Small intestine (tissue), 7 donors: ENCODE measurements at regions not wholly inside any gene's neighbourhood (a gene's known extent, or its start where the extent isn't known, plus 50 kb on each side); places are given as distances from the start of the nearest gene placed in this dataset.

Experiments used
- DNase-seq, 2 donors: peaks; one replicate each; pipeline versions ENCODE4 v3.0.0 to v3.0.0-alpha.2; 2013
- FAIRE-seq: peaks from 2 replicates; lab custom pipeline; 2012; peaks lifted over from hg19 to GRCh38; lab: Jason Lieb, UNC
- H3K27ac ChIP-seq, 3 donors: one replicate each; pipeline ENCODE4 v1.5.1; 2013; ENCODE audit warnings: low read length in 2 of 3, mild to moderate bottlenecking in 2 of 3, control low read depth in 1 of 3, inconsistent platforms in 1 of 3, low read depth in 1 of 3, moderate library complexity in 1 of 3
- H3K27me3 ChIP-seq, 3 donors: one replicate each; pipeline ENCODE4 v1.6.1; 2013; ENCODE audit warnings: low read length in 3 of 3, inconsistent platforms in 1 of 3; ENCODE audit not compliant: control insufficient read depth in 3 of 3, insufficient read depth in 3 of 3
- H3K36me3 ChIP-seq, 3 donors: one replicate each; pipeline ENCODE4 v1.6.1; 2013; ENCODE audit warnings: low read length in 3 of 3, inconsistent platforms in 1 of 3, low read depth in 1 of 3, mild to moderate bottlenecking in 1 of 3, moderate library complexity in 1 of 3; ENCODE audit not compliant: control insufficient read depth in 3 of 3, insufficient read depth in 2 of 3
- H3K4me1 ChIP-seq, 3 donors: one replicate each; pipeline ENCODE4 v1.6.1; 2013; ENCODE audit warnings: low read length in 2 of 3, inconsistent platforms in 1 of 3, low read depth in 1 of 3, mild to moderate bottlenecking in 1 of 3, moderate library complexity in 1 of 3; ENCODE audit not compliant: control insufficient read depth in 3 of 3, insufficient read depth in 2 of 3
- H3K4me3 ChIP-seq, 3 donors: one replicate each; pipeline ENCODE4 v1.5.1; 2013; ENCODE audit warnings: low read length in 3 of 3, control low read depth in 1 of 3, inconsistent platforms in 1 of 3, low read depth in 1 of 3, mild to moderate bottlenecking in 1 of 3, moderate library complexity in 1 of 3
- H3K9me3 ChIP-seq, 2 donors: one replicate each; pipeline ENCODE4 v1.6.1; 2013; ENCODE audit warnings: low read depth in 1 of 2, low read length in 1 of 2; ENCODE audit not compliant: control insufficient read depth in 2 of 2, insufficient read depth in 1 of 2
- WGBS, 3 donors: extraction: QIAGEN DNeasy Blood & Tissue Kit; methylation state at CpG; one replicate each; pipeline ENCODE4 v1.1.7; 2013; 5-methylcytosine and 5-hydroxymethylcytosine counted together
- donor health status: healthy with polysubstance abuse.
- donor health status: control.
- donor health status: control.
- donor health status: Bipolar disorder and iron deficiency.
- donor health status: healthy.

GRCh38 chr3:82033186-82033585 lies 271.7 kb upstream of the GBE1 start:
- Histone ChIP-seq H3K4me3 (no peak overlapping the region), H3K4me1 (no peaks in the 10 kb centered on the region), H3K27me3 (no peaks in the 10 kb centered on the region), H3K9me3 (no peaks in the 10 kb centered on the region), H3K36me3 (no peaks in the 10 kb centered on the region), H3K27ac (no peak overlapping the region)
- WGBS, 3 donors = 86 to 90% (median 86%) methylated on average over 4 of the region's 4 CpGs
- no peak for DNase-seq
- FAIRE-seq = no peak

DNA sequence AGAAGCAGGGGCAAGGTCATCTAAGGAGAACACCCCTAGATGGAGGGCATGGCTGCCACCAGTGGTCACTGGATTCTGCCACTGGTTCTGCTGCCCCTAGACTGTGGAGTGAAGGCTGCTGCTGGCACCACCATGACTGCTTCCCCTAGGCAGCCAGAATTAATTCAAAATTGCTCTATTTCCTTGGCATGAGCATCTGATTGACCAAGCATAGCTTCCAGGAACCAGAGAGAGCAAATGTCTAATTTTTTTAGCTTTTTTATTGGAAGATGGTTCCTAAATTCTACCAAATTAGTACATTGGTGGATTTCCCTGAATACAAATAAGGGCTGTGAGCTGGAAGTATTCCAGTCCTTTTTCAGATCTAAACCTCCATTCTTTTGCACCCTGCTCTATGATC lies 270.2 kb upstream of the GBE1 start:
- Histone ChIP-seq H3K27me3 (no peaks in the 10 kb centered on the region), H3K36me3 (no peaks in the 10 kb centered on the region), H3K27ac (no peak overlapping the region), H3K4me3 (no peak overlapping the region), H3K4me1 (no peaks in the 10 kb centered on the region), H3K9me3 (no peaks in the 10 kb centered on the region)
- no peak for FAIRE-seq
- no peak for DNase-seq

- H3K36me3 ChIP-seq = no peaks in the 10 kb centered on the region
- FAIRE-seq (no peak), DNase-seq (no peak)
- H3K27ac ChIP-seq = no peak overlapping the region
- H3K27me3 ChIP-seq = no peaks in the 10 kb centered on the region
- H3K4me1 ChIP-seq = no peaks in the 10 kb centered on the region
- H3K4me3 ChIP-seq = no peak overlapping the region
- 59 to 85% (median 80%) methylated on average over 5 of the region's 5 CpGs for WGBS, 3 donors
- no peaks in the 10 kb centered on the region for H3K9me3 ChIP-seq
Measured at GRCh38 chr3:82030916-82031315, 269.5 kb upstream of the GBE1 start.

- Histone ChIP-seq H3K4me1 (no peaks in the 10 kb centered on the region), H3K9me3 (no peaks in the 10 kb centered on the region), H3K27me3 (no peaks in the 10 kb centered on the region), H3K4me3 (no peak overlapping the region), H3K36me3 (no peaks in the 10 kb centered on the region), H3K27ac (no peak overlapping the region)
- no peak for FAIRE-seq
- 76 to 87% (median 84%) methylated on average over 3 of the region's 3 CpGs for WGBS, 3 donors
- DNase-seq = no peak
Measured at GRCh38 chr3:82022836-82023235, 261.4 kb upstream of the GBE1 start.

DNA sequence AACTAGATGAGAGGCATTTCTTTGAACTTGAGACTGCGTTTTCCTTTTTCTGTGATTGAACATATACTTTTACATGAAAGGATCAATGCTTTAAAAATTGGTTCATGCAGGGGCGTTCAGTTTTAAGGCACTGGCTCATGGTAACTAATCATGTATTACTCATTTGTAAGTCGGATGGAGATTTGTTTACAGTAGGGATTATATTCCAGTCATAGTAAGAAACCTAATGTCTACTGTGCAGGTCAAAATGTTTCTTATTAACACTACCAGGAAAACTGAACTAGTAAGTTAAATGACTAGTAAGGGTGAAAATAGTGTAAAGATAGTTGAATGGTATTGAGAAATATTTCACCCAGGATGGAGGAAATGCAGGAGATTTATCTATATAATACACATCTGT lies 258.8 kb upstream of the GBE1 start:
- no peaks in the 10 kb centered on the region for H3K36me3 ChIP-seq
- 72 to 78% (median 78%) methylated on average over 3 of the region's 3 CpGs for WGBS, 3 donors
- H3K4me1 ChIP-seq = no peaks in the 10 kb centered on the region
- no peaks in the 10 kb centered on the region for H3K9me3 ChIP-seq
- DNase-seq (no peak), FAIRE-seq (no peak)
- H3K27me3 ChIP-seq = no peaks in the 10 kb centered on the region
- no peak overlapping the region for H3K27ac ChIP-seq
- H3K4me3 ChIP-seq = no peak overlapping the region

DNA sequence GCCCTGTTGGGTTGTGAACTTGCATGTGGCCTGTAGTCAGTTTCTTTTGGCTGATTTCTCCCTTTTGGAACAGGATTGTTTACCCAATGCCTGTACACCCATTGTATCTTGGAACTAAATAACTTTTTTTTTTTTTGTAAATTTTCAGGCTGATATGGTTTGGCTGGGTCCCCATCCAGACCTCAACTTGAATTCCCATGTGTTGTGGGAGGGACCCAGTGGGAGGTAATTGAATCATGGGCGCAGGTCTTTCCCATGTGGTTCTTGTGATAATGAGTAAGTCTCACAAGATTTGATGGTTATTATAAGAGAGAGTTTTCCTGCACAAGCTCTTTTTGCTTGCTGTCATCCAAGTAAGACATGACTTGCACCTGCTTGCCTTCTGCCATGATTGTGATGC lies 253.8 kb upstream of the GBE1 start:
- Histone ChIP-seq H3K36me3 (no peaks in the 10 kb centered on the region), H3K4me1 (no peaks in the 10 kb centered on the region), H3K9me3 (peaks cover 0 to 3% of the 10 kb centered on the region in 2 donors), H3K27ac (no peak overlapping the region), H3K27me3 (no peaks in the 10 kb centered on the region), H3K4me3 (no peak overlapping the region)
- FAIRE-seq = no peak
- WGBS, 3 donors = 86 to 100% (median 88%) methylated on average over 1 of the region's 1 CpG
- no peak for DNase-seq

- Histone ChIP-seq H3K36me3 (no peaks in the 10 kb centered on the region), H3K4me1 (no peaks in the 10 kb centered on the region), H3K27ac (no peak overlapping the region), H3K9me3 (peaks cover 0 to 6% of the 10 kb centered on the region in 2 donors), H3K27me3 (no peaks in the 10 kb centered on the region), H3K4me3 (no peak overlapping the region)
- no peak for DNase-seq
- no peak for FAIRE-seq
Measured at GRCh38 chr3:82012775-82013174, 251.3 kb upstream of the GBE1 start.

GRCh38 chr3:82011336-82011735 lies 249.9 kb upstream of the GBE1 start:
- H3K27ac ChIP-seq = no peak overlapping the region

GRCh38 chr3:82005266-82005665 lies 243.8 kb upstream of the GBE1 start:
- Histone ChIP-seq H3K9me3 (peaks cover 0 to 2% of the 10 kb centered on the region in 2 donors), H3K27ac (no peak overlapping the region), H3K36me3 (no peaks in the 10 kb centered on the region), H3K4me3 (no peak overlapping the region), H3K4me1 (no peaks in the 10 kb centered on the region), H3K27me3 (no peaks in the 10 kb centered on the region)
- FAIRE-seq = no peak
- DNase-seq = no peak
- WGBS, 3 donors = 56 to 67% (median 65%) methylated on average over 3 of the region's 3 CpGs

More at GRCh38 chr3:82011336-82011735, 249.9 kb upstream of the GBE1 start:
- Histone ChIP-seq H3K27me3 (no peaks in the 10 kb centered on the region), H3K4me1 (no peaks in the 10 kb centered on the region), H3K4me3 (no peak overlapping the region), H3K9me3 (peaks cover 0 to 6% of the 10 kb centered on the region in 2 donors), H3K36me3 (no peaks in the 10 kb centered on the region)
- no peak for DNase-seq
- FAIRE-seq = no peak
- 58 to 71% (median 61%) methylated on average over 2 of the region's 2 CpGs for WGBS, 3 donors
